GM12878 (cell line): ENCODE measurements at regions not wholly inside any gene's neighbourhood (a gene's known extent, or its start where the extent isn't known, plus 50 kb on each side); places are given as distances from the start of the nearest gene placed in this dataset.

ENCODE experiments used
- ATAC-seq: fragments of 200-7000 bp; cut with Tn5 transposase; 3 replicates; pipeline ENCODE4 v1.9.1; 2020; ENCODE audit warnings: mild to moderate bottlenecking, moderate library complexity
- BruUV-seq: library from RNA; stranded (reverse); fragments of 400-500 nt; replicated peaks from 2 replicates; lab custom pipeline; 2021; lab: Mats Ljungman, UMichigan
- CTCF ChIA-PET: fragments of 300-600 bp; sonication (Branson Sonifier 250); formaldehyde crosslinking; extraction: SDS; loops from one replicate; lab custom pipeline; 2021; ENCODE audit warnings: inconsistent platforms; lab: Yijun Ruan, JAX
- POLR2A ChIA-PET: fragments of 350-600 bp; formaldehyde crosslinking; extraction: SDS; loops from one replicate; lab custom pipeline; 2021; ENCODE audit warnings: inconsistent platforms; lab: Charles Lee
- RAD21 ChIA-PET: fragments of 300-600 bp; sonication (Branson Sonifier 250); formaldehyde crosslinking; loops from one replicate; lab custom pipeline; 2023; ENCODE audit warnings: antibody characterized with exemption; ENCODE audit not compliant: unreplicated experiment; lab: Charles Lee
- SMC1A ChIA-PET: fragments of 300-600 bp; sonication (Branson Sonifier 250); formaldehyde crosslinking; loops from one replicate; lab custom pipeline; 2023; ENCODE audit not compliant: unreplicated experiment, uncharacterized antibody; lab: Charles Lee
- DNase-seq: peaks from one replicate; pipeline ENCODE4 v3.0.0-alpha.2; 2011; ENCODE audit warnings: low read depth, low spot score
- FAIRE-seq: peaks from 3 replicates; lab custom pipeline; 2011; peaks lifted over from hg19 to GRCh38; lab: Jason Lieb, UNC
- H2AFZ ChIP-seq: 2 replicates; pipeline ENCODE4 v1.6.0; 2011; ENCODE audit warnings: low read depth, low read length, control low read depth; ENCODE audit not compliant: control insufficient read depth
- H3K27ac ChIP-seq: 2 replicates; pipeline ENCODE4 v1.5.1; 2011; ENCODE audit warnings: control low read depth; ENCODE audit not compliant: control insufficient read depth, insufficient read depth
- H3K27me3 ChIP-seq, 2 experiments: replicated peaks in 1 of 2; 2 replicates each; pipeline versions ENCODE4 v1.6.0 to v1.6.1; 2011; ENCODE audit warnings: low read length in 1 of 2; ENCODE audit not compliant: control insufficient read depth in 2 of 2, insufficient read depth in 2 of 2
- H3K36me3 ChIP-seq, 2 experiments: 2 replicates each; pipeline ENCODE4 v1.5.1; 2011; ENCODE audit warnings: low read length in 1 of 2; ENCODE audit not compliant: control insufficient read depth in 2 of 2, insufficient read depth in 2 of 2
- H3K4me1 ChIP-seq: 2 replicates; pipeline ENCODE4 v1.6.1; 2011; ENCODE audit warnings: mild to moderate bottlenecking, low read length, moderate library complexity, mixed read lengths; ENCODE audit not compliant: control insufficient read depth, insufficient read depth
- H3K4me2 ChIP-seq: 2 replicates; pipeline ENCODE4 v1.6.0; 2011; ENCODE audit warnings: control low read depth; ENCODE audit not compliant: control insufficient read depth, insufficient read depth
- H3K4me3 ChIP-seq: fragments of 200-600 bp; sonication (generic); 2 replicates; pipeline ENCODE4 v1.5.1; 2016
- H3K79me2 ChIP-seq: 2 replicates; pipeline ENCODE4 v1.6.0; 2011; ENCODE audit warnings: low read length; ENCODE audit not compliant: control insufficient read depth, insufficient read depth
- H3K9ac ChIP-seq: 2 replicates; pipeline ENCODE4 v1.8.0; 2011; ENCODE audit warnings: low read length, control low read depth, mixed read lengths; ENCODE audit not compliant: control insufficient read depth, insufficient read depth
- H3K9me3 ChIP-seq: replicated peaks from 3 replicates; pipeline ENCODE4 v1.5.1; 2011; ENCODE audit warnings: mild to moderate bottlenecking, low read length; ENCODE audit not compliant: control insufficient read depth, insufficient read depth
- H4K20me1 ChIP-seq: 2 replicates; pipeline ENCODE4 v1.6.0; 2011; ENCODE audit not compliant: control insufficient read depth, insufficient read depth
- SUPT20H ChIP-seq: IDR thresholded peaks from 2 replicates; pipeline ENCODE4 v1.6.1; 2011; ENCODE audit warnings: low read depth, mild to moderate bottlenecking, low read length, moderate library complexity, borderline replicate concordance; ENCODE audit not compliant: control insufficient read depth
- TAF1 ChIP-seq: IDR thresholded peaks from 2 replicates; pipeline ENCODE4 v1.6.1; 2011; ENCODE audit warnings: mild to moderate bottlenecking, low read depth, low read length, borderline replicate concordance
- TCF3 ChIP-seq: IDR thresholded peaks from 2 replicates; pipeline ENCODE4 v1.6.1; 2012; ENCODE audit warnings: low read depth, mild to moderate bottlenecking, low read length, borderline replicate concordance; ENCODE audit not compliant: insufficient read depth
- WGBS: methylation state at CpG from one replicate; pipeline ENCODE4 v1.1.6; 2016; ENCODE audit warnings: low lambda C conversion rate; ENCODE audit not compliant: insufficient replicate concordance, insufficient coverage; ENCODE audit errors: missing lambda C conversion rate; 5-methylcytosine and 5-hydroxymethylcytosine counted together
- in situ Hi-C: fragments of 300-500 bp; cut with MboI; formaldehyde crosslinking; loops from 9 replicates; pipeline ENCODE4 v1.14.3; 2018; ENCODE audit warnings: mixed read lengths
- intact Hi-C: fragments of 100-400 bp; cut with micrococcal nuclease; formaldehyde crosslinking; loops from one replicate; pipeline ENCODE4 v1.14.2; 2022; ENCODE audit not compliant: unreplicated experiment
- TF ChIP-seq, protein P1 (sequence below): IDR thresholded peaks from 2 replicates; pipeline ENCODE4 v1.6.1; 2011; ENCODE audit warnings: borderline replicate concordance, low read depth, mild to moderate bottlenecking, moderate library complexity, low read length; ENCODE audit not compliant: insufficient read depth, poor library complexity, severe bottlenecking
- TF ChIP-seq, protein P2 (sequence below): fragments of 450-650 bp; IDR thresholded peaks from 2 replicates; pipeline ENCODE4 v1.6.1; 2016; ENCODE audit warnings: mild to moderate bottlenecking, moderate library complexity, borderline replicate concordance
- TF ChIP-seq, protein P3 (sequence below), 3 experiments: IDR thresholded peaks in 2 of 3; conservative IDR thresholded peaks in 1 of 3; 2 replicates each; pipeline ENCODE4 v1.5.1; 2011; ENCODE audit warnings: low read depth in 3 of 3, low read length in 3 of 3, mild to moderate bottlenecking in 3 of 3, control low read depth in 2 of 3, moderate library complexity in 2 of 3, inconsistent platforms in 1 of 3, mixed read lengths in 1 of 3; ENCODE audit not compliant: control insufficient read depth in 2 of 3, insufficient read depth in 1 of 3; ENCODE audit errors: extremely low read depth in 1 of 3

DNA sequence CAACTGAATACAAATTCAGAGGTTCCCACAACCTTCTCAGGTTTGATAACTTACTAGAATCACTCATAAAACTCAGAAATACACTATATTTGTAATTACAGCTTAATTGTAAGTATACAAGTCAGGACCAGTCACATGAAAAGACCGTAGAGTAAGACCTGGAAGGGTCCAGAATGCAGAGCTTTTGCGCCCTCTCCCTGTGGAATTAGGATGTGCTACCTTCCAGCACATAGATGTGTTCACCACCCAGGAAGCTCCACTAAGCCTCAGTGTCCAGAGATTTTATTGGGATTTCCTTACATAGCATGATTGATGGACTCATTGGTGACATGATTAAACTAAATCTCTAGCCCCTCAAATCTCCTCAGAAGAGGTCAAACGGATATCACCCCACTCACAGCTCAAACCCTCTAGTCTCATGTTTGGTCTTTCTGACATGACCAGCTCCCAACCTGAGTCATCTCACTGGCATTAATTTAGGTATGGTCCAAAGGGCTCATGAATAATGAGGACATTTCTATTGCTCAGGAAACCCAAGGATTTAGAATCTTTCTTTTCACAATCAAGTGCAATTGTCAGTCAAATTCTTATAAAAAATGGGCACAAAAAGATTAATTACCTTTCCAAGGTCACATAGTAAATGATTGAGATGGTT is 77.2 kb upstream of the UBASH3B start:
- 16% methylated on average over 3 of the region's 3 CpGs for WGBS
- no TSS peak for BruUV-seq
- POLR2A ChIA-PET: no interaction called here

More for the DNA sequence above, 77.2 kb upstream of the UBASH3B start:
- Histone ChIP-seq H3K4me1 (no peaks in the 10 kb centered on the region), H3K27ac (no peak overlapping the region), H3K4me3 (no peak overlapping the region), H2AFZ (no peak overlapping the region), H3K36me3 (no peaks in the 10 kb centered on the region), H3K27me3 (no peaks in the 10 kb centered on the region), H3K4me2 (no peak overlapping the region), H3K9ac (no peak overlapping the region), H4K20me1 (no peaks in the 10 kb centered on the region), H3K79me2 (no peaks in the 10 kb centered on the region), H3K9me3 (no peaks in the 10 kb centered on the region)
- no peak for FAIRE-seq
- in situ Hi-C loops (no loop called here), intact Hi-C loops (no loop called here)
- TF ChIP-seq TCF3: no peak
- TF ChIP-seq, protein P1, sequence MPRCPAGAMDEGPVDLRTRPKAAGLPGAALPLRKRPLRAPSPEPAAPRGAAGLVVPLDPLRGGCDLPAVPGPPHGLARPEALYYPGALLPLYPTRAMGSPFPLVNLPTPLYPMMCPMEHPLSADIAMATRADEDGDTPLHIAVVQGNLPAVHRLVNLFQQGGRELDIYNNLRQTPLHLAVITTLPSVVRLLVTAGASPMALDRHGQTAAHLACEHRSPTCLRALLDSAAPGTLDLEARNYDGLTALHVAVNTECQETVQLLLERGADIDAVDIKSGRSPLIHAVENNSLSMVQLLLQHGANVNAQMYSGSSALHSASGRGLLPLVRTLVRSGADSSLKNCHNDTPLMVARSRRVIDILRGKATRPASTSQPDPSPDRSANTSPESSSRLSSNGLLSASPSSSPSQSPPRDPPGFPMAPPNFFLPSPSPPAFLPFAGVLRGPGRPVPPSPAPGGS: no peak
- TF ChIP-seq TAF1: no peak
- TF ChIP-seq, protein P2, sequence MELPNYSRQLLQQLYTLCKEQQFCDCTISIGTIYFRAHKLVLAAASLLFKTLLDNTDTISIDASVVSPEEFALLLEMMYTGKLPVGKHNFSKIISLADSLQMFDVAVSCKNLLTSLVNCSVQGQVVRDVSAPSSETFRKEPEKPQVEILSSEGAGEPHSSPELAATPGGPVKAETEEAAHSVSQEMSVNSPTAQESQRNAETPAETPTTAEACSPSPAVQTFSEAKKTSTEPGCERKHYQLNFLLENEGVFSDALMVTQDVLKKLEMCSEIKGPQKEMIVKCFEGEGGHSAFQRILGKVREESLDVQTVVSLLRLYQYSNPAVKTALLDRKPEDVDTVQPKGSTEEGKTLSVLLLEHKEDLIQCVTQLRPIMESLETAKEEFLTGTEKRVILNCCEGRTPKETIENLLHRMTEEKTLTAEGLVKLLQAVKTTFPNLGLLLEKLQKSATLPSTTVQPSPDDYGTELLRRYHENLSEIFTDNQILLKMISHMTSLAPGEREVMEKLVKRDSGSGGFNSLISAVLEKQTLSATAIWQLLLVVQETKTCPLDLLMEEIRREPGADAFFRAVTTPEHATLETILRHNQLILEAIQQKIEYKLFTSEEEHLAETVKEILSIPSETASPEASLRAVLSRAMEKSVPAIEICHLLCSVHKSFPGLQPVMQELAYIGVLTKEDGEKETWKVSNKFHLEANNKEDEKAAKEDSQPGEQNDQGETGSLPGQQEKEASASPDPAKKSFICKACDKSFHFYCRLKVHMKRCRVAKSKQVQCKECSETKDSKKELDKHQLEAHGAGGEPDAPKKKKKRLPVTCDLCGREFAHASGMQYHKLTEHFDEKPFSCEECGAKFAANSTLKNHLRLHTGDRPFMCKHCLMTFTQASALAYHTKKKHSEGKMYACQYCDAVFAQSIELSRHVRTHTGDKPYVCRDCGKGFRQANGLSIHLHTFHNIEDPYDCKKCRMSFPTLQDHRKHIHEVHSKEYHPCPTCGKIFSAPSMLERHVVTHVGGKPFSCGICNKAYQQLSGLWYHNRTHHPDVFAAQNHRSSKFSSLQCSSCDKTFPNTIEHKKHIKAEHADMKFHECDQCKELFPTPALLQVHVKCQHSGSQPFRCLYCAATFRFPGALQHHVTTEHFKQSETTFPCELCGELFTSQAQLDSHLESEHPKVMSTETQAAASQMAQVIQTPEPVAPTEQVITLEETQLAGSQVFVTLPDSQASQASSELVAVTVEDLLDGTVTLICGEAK: no peak
- TF ChIP-seq SUPT20H: no peak
- TF ChIP-seq, protein P3, sequence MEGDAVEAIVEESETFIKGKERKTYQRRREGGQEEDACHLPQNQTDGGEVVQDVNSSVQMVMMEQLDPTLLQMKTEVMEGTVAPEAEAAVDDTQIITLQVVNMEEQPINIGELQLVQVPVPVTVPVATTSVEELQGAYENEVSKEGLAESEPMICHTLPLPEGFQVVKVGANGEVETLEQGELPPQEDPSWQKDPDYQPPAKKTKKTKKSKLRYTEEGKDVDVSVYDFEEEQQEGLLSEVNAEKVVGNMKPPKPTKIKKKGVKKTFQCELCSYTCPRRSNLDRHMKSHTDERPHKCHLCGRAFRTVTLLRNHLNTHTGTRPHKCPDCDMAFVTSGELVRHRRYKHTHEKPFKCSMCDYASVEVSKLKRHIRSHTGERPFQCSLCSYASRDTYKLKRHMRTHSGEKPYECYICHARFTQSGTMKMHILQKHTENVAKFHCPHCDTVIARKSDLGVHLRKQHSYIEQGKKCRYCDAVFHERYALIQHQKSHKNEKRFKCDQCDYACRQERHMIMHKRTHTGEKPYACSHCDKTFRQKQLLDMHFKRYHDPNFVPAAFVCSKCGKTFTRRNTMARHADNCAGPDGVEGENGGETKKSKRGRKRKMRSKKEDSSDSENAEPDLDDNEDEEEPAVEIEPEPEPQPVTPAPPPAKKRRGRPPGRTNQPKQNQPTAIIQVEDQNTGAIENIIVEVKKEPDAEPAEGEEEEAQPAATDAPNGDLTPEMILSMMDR (IDR thresholded peaks at IDR 0.05 in 2 of 3, conservative IDR thresholded peaks at IDR 0.05 in 1 of 3; ENCODE audit: control insufficient read depth in 2 of 3, extremely low read depth in 1 of 3, insufficient read depth in 1 of 3, low read depth in 3 of 3, low read length in 3 of 3): peak in 1 of 3 experiments; percentile 16; a peak in 1 of 6 replicates
- ChIA-PET SMC1A (interaction anchor here (0.9 to 4.7 kb wide), 4 partner anchors 204 to 286 kb away, joined by 3 to 25 read pairs (median 4); no protein-coding TSS in a partner anchor), CTCF (interaction anchor here (0.8 to 6.9 kb wide), 11 partner anchors 8 to 476 kb away, joined by 3 to 73 read pairs (median 6); no protein-coding TSS in a partner anchor), RAD21 (interaction anchor here (0.8 to 0.9 kb wide), 2 partner anchors 209 to 273 kb away, joined by 3 read pairs; no protein-coding TSS in a partner anchor)
- no peak for DNase-seq
- ATAC-seq: no peak
